ENCODE measurements at regions not wholly inside any gene's neighbourhood (a gene's known extent, or its start where the extent isn't known, plus 50 kb on each side); places are given as distances from the start of the nearest gene placed in this dataset.

- TF ChIP-seq CTCF (IDR thresholded peaks at IDR 0.05): no peak
Measured at GRCh38 chr2:9769171-9770005, 73.9 kb upstream of the TAF1B start.

- no peak for TF ChIP-seq CTCF (IDR thresholded peaks at IDR 0.05)
Measured at GRCh38 chr2:9770006-9770307, 73.3 kb upstream of the TAF1B start.

- TF ChIP-seq CTCF (IDR thresholded peaks at IDR 0.05): peak; percentile 67
Measured at GRCh38 chr2:9770308-9771100, 72.8 kb upstream of the TAF1B start.

- no peak for TF ChIP-seq CTCF (IDR thresholded peaks at IDR 0.05)
Measured at GRCh38 chr2:9771101-9771449, 72.2 kb upstream of the TAF1B start.

GRCh38 chr2:9771481-9772017 lies 71.7 kb upstream of the TAF1B start:
- TF ChIP-seq CTCF (IDR thresholded peaks at IDR 0.05): no peak

GRCh38 chr2:9772035-9772998 lies 71.0 kb upstream of the TAF1B start:
- TF ChIP-seq CTCF (IDR thresholded peaks at IDR 0.05): no peak

Measured in LNCAP (cell line).